Inflammatory macrophage (primary cell): ENCODE measurements at regions not wholly inside any gene's neighbourhood (a gene's known extent, or its start where the extent isn't known, plus 50 kb on each side); places are given as distances from the start of the nearest gene placed in this dataset.
"Not testable (repeated sequence)": the region's sequence is repeated elsewhere in the genome, so short reads cannot be mapped to it uniquely, and the experiment has no call there.

Source experiments
- DNase-seq, 2 donors: peaks; one replicate each; pipeline ENCODE4 v3.0.0-alpha.2; 2020 to 2022

- DNase-seq: no peak
These were observed 86.0 kb upstream of the KCTD7 start for GRCh38 chr7:66542528-66543269.

- DNase-seq: no peak
These were observed 79.2 kb upstream of the KCTD7 start for GRCh38 chr7:66549466-66549865.

GRCh38 chr7:66553001-66553400 lies 75.7 kb upstream of the KCTD7 start:
- no peak for DNase-seq

DNA sequence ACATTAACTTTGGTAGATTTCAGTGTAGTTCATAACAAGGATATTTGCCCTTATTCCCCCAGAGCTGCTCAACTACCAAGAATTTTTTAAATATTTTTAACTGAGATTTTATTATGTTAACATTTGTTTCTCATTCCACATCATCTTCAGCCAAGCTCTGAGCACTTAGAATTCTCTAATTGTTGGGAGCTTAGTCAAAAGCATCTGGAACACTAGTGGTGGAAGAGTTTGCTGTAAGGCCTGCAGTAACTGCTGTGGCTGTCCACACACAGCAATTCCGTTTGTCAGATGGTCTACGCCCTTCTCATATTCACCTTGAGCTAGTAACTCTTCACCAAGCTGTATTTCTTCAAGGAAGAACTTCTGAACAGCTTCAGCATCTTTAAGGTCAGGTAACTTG lies 75.0 kb upstream of the KCTD7 start:
- not testable (repeated sequence) for DNase-seq

DNA sequence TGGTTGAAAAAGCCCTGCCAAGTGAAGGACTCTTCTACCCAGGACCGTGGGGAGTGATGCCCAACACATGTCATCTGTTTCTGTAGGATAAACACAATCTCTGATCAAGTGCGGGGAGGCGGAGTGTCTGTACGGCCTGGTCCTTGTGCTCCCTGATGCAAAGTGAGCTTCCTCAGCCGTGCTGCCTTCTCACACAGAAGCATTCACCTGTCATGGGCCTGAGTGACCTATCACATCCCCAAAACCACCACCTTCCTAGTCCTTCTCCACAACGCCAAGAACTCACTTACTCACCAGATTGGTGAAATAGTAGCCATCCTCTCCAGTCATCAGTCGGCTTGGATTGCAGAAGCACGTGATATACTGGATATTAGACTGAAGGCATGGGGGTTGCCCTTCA lies 74.4 kb upstream of the KCTD7 start:
- not testable (repeated sequence) for DNase-seq

- not testable (repeated sequence) for DNase-seq
These were observed 73.7 kb upstream of the KCTD7 start for GRCh38 chr7:66554842-66555430.

GRCh38 chr7:66556177-66556548 lies 72.5 kb upstream of the KCTD7 start:
- no peak for DNase-seq

DNA sequence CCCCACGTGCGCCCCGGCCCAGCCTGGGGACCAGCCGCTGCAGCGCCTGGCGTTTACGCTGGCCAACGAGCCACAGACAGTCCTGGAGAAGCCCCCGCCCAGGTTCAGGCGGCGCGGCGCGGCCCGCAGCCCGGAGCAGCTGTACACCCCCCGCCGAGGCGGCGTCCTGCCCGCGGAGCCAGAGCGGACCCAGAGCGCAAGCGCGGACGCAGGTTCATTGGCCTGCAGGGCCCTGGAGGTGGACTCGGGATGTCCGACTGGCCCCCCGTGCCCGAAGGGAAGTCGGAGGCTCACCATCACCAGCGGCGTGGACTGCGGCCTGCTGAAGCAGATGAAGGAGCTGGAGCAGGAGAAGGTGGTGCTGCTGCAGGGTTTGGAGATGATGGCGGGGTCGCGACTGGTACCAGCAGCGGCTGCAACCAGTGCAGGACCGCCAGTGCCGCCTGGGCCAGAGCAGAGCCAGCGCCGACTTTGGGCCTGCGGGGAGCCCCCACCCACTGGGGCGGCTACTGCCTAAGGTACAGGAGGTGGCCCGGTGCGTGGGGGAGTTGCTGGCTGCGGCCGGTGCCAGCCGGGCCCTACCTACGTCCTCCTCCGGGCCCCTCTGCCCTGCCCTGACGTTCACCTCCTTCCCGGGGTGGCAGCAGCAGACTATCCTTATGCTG lies 72.0 kb upstream of the KCTD7 start:
- DNase-seq: no peak

DNA sequence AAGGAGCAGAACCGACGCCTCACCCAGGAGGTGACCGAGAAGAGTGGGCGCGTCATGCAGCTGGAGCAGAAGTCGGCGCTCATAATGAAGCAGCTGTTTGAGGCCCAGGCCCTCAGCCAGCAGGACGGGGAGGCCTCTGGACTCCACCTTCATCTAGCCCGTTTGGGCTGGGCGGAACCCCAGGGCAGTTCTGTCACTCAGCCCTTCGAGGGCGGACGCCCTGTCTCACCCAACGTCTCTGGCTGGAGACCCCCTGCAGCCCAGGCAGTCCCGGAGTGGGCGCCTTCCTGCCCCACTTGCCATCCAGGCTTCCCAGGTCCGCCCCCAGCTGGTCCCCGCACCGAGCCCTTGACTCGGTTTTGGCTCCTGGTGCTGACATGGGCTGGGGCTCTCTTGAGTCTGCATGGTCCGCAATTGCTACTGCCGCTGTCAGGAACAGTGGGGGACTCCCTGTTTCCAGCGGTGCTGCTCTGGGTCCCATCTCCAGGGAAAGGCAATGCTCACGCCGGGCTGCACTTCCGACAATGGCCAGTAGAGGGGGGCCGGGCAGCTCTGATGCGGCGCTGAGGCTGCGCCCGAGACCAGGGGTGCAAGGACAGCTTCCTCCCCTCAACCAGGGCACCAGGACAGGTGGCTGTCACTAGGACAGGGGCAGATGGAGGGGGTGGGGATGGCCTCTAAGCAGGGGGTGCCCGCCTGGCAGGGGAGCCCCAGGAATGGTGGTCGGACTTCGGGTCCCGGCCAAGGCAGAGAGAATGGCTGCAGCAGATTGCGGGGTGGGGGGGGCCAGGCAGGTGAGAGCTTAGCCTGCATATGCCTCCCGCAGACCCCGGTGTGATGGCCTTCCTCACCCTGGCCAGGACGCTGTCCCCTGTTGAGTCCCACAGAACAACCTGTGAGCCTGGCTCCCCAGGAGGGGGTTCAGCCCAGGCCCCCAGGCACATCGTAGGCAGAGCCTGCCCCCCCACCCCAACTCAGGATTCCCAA lies 71.2 kb upstream of the KCTD7 start:
- DNase-seq: peak; percentile 48 to 63

GRCh38 chr7:66558201-66558641 lies 70.5 kb upstream of the KCTD7 start:
- no peak for DNase-seq

DNA sequence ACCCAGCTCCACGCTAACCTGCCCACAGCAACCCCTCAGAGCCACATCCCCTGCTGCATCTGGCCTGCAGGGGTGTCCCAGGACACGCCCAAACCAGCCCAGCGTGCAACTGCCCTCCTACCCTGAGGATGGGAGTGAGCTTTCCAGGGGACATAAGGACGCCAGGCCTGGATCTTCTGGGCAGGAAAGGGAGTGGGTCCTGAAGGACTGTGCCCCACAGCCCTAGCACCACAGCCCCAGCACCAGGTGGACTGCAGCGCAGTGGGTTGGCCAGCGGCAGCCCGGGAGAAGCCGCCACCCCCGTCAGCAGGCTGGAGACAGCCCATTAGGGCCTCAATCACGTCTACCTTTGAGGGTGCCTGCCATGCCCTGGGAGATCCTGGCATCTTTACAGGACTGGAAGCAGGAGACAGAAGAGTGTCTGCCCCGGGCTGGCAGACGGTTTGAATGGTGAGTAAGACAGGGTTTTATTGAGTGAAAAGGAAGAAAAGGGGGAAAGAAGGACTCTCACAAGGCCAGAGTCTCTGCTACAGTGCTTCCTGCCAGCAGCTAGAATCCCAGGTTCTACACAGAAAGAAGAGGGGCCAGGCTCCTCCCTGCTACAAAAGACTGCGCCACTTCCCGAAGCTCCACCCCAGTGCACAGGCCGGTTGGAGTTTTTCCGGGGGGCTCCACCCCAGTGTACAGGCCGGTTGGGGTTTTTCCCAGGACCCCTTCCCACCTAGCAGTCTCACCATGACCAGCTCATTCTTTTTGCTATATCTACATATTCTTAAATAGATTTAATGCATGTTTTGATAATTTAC lies 69.8 kb upstream of the KCTD7 start:
- DNase-seq: no peak

DNA sequence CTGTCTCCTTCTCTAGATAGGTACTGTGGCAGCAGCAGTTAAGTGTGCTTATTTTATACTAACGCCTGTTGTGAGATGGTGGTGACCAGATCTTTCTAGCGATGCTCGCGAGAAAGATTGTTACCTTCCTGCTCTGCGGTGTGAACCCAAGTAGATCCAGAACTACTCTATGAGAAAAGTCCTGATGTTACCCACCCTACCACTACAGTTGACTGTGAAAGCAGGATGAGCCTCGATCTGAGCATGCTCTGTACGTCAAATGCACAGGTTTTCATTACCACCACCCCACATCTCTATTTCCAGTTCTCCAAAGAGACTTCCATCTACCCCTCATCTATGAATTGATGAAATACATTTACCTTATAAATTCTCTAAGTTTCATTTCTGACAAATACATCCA lies 64.6 kb upstream of the KCTD7 start:
- DNase-seq: no peak

DNA sequence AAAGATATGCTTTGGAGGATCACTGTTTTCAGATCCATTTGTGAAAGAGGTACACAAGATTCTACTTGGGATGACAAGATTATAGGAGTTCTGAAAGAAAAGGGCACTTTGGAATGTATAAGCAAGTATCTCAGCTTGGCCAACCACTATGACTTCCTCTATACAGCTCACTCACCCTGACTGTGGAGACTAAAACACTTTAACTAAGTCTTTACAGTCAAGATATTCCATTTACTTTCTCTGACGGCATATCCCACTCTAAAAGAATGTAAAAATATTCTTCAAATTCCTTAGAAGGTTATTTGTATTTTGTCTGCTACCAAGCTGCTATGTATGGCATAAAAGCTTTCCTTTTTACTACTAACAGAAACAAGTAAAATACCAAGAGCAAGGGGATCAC lies 58.5 kb upstream of the KCTD7 start:
- DNase-seq: not testable (repeated sequence)

- no peak for DNase-seq
These were observed 57.1 kb upstream of the KCTD7 start for GRCh38 chr7:66571568-66571967.

- DNase-seq: not testable (repeated sequence)
These were observed 54.7 kb upstream of the KCTD7 start for GRCh38 chr7:66573782-66574495.

- not testable (repeated sequence) for DNase-seq
These were observed 53.9 kb upstream of the KCTD7 start for GRCh38 chr7:66574768-66575167.

GRCh38 chr7:66575398-66575797 lies 53.3 kb upstream of the KCTD7 start:
- DNase-seq: no peak

- no peak for DNase-seq
These were observed 52.0 kb upstream of the KCTD7 start for GRCh38 chr7:66576646-66577045.
